Retinal pigment epithelial cell (primary cell): ENCODE measurements at regions not wholly inside any gene's neighbourhood (a gene's known extent, or its start where the extent isn't known, plus 50 kb on each side); places are given as distances from the start of the nearest gene placed in this dataset.

Source experiments
- DNase-seq: peaks from one replicate; pipeline ENCODE4 v3.0.0-alpha.2; 2010; ENCODE audit warnings: low read depth
- H3K4me3 ChIP-seq: 2 replicates; pipeline ENCODE4 v1.5.1; 2011; ENCODE audit warnings: mild to moderate bottlenecking, low read length, control low read depth, moderate library complexity
- CTCF ChIP-seq: conservative IDR thresholded peaks from 2 replicates; pipeline ENCODE4 v1.5.1; 2011; ENCODE audit warnings: low read depth, low read length, control low read depth, inconsistent platforms

- DNase-seq, result no peak
- no peak for TF ChIP-seq CTCF
- H3K4me3 ChIP-seq, result no peak overlapping the region
These were observed 132.9 kb upstream of the SSTR1 start for GRCh38 chr14:38074754-38075153.

DNA sequence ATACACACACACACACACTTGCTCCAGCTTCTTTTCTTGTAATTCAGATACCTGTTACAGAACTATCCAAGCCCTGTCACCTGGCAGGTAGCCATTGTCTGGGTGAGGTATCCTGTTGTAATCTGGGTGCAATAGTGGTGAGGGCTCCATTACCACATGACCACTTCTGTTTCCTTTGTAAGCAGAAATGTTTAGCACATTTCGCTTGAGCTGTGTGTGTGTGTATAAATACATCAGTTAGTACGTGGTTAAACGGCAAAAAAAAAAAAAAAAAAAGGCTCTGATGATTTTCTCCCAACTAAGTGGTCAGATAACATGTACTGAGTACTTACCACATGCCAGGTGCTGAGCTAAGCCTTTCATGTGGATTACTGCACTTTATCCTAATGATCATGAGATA, 129.3 kb upstream of the SSTR1 start:
- H3K4me3 ChIP-seq, result no peak overlapping the region
- DNase-seq, result no peak
- no peak for TF ChIP-seq CTCF

GRCh38 chr14:38079268-38079667, 128.4 kb upstream of the SSTR1 start:
- no peak for DNase-seq

GRCh38 chr14:38079886-38080285, 127.8 kb upstream of the SSTR1 start:
- no peak for DNase-seq
- no peak for TF ChIP-seq CTCF
- no peak overlapping the region for H3K4me3 ChIP-seq

More at GRCh38 chr14:38079268-38079667, 128.4 kb upstream of the SSTR1 start:
- no peak overlapping the region for H3K4me3 ChIP-seq
- no peak for TF ChIP-seq CTCF

DNA sequence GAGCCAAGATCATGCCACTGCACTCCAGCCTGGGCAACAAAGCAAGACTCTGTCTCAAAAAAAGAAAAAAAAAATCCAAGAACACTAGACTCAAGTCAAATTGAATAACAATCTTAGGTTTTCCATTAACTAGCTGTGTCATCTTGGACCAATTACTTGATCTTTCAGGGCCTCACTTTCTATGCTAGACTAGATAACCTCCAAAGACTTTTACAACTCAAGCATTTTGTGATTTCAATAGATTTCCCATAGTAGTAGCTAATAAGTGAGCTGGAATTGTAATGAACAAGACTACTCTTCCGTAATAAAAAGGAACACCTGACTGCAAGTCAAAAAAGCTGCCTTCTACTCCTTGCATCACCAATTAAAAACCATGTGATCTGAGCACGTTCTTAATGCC, 127.0 kb upstream of the SSTR1 start:
- DNase-seq, result no peak
- no peak for TF ChIP-seq CTCF
- H3K4me3 ChIP-seq, result no peak overlapping the region

DNA sequence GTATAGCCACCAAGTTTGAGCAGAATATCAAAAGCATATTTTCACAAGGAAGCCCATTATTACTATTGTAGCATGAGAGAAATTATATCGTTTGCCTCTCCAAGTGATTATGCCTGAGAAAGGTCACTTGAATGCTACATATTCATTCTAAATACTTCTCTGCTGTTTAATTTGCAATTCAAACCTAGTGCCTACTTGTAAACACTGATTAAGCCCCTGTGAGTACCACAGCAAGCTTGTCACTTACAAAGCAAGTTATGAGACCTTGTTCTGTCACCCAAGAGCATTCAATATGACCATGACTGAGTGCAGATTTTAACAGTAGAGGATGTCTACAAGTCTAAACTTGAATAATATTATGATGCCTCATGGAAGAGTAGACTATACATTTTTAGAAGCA, 124.7 kb upstream of the SSTR1 start:
- TF ChIP-seq CTCF, result no peak
- DNase-seq, result no peak
- H3K4me3 ChIP-seq, result no peak overlapping the region

GRCh38 chr14:38089123-38089522, 118.6 kb upstream of the SSTR1 start:
- no peak overlapping the region for H3K4me3 ChIP-seq
- no peak for DNase-seq
- TF ChIP-seq CTCF, result no peak
